HG02885 (cell line): ENCODE measurements at regions not wholly inside any gene's neighbourhood (a gene's known extent, or its start where the extent isn't known, plus 50 kb on each side); places are given as distances from the start of the nearest gene placed in this dataset.

ENCODE experiments used
- ATAC-seq: cut with Tn5 transposase; IDR thresholded peaks from one replicate; pipeline ENCODE4 v1.9.1; 2021; ENCODE audit warnings: mild to moderate bottlenecking; ENCODE audit not compliant: unreplicated experiment, poor library complexity

DNA sequence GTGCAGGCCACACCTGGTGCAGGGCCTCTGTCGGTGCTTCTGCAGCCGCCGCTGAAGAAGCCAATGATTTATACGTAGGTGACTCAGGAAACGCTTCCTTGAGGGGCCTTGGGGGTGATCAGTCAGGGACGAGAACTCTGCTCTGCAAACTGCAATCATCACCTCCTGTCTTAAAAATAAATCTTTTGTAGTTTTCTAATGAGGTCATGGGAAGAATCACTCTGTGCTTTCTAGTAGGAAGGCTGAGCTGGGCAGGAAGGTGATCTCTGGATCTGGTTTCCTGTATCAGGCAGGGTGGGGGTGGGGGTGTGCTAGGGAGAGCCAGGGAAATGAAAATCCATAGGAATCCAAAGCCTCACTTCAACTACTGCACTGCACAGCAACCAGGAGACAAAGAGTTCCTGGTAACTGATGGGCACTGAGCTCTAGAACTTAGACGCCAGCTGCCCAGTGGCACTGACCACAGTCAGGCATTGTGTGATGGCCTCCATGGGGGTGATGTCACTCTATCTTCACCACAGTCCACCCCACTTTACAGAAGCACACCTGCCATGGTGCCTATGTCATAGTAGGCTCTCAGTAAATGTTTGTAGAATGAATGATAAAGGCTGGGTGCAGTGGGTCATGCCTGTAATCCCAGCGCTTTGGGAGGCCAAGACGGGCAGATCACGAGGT, 292.4 kb upstream of the PWP1 start:
- ATAC-seq, result no peak

- ATAC-seq, result no peak
Measured at GRCh38 chr12:107394693-107395092, 290.9 kb upstream of the PWP1 start.

- ATAC-seq, result no peak
Measured at GRCh38 chr12:107395817-107396216, 289.8 kb upstream of the PWP1 start.

DNA sequence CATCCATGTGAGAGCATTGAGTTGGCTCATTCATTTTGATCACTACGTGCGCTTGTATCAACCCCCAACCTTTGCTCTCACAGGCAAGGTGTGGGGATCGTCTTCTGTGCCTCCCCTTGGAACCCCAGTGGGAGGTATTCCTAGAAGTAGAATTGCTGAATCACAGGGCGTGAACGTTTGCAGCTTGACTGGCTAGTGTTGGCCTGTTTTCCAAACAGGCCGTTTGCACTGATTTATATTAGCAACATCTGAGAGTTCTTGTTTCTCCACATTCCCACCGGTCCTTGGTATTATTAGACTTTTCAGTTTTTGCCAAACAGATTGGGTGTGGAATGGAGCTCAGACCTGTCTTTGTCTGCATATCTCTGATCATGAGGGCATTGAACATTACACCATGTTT, 288.6 kb upstream of the PWP1 start:
- ATAC-seq, result no peak

GRCh38 chr12:107397890-107398500, 287.6 kb upstream of the PWP1 start:
- ATAC-seq, result no peak

DNA sequence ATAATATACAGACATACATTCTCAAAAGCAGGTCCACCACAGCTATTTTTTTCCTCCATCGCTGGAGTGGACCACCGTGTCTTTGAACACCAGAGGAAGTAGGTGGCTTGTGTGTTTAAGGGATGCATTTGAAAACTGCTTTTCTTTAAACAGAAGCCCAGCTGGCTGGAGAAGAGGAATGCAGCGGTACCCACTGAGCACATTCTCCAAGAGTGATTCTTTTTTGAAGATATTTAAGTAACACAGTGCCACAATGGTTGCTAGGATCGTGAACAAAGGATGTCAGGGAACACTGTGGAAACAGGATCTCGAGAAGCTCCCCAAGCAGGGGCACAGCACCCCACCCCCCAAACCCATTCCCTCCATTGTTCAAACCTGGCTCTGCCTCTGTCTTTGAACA, 286.6 kb upstream of the PWP1 start:
- ATAC-seq, result no peak

GRCh38 chr12:107400686-107401447, 284.7 kb upstream of the PWP1 start:
- no peak for ATAC-seq

GRCh38 chr12:107402041-107403022, 283.3 kb upstream of the PWP1 start:
- ATAC-seq, result peak; percentile 62

DNA sequence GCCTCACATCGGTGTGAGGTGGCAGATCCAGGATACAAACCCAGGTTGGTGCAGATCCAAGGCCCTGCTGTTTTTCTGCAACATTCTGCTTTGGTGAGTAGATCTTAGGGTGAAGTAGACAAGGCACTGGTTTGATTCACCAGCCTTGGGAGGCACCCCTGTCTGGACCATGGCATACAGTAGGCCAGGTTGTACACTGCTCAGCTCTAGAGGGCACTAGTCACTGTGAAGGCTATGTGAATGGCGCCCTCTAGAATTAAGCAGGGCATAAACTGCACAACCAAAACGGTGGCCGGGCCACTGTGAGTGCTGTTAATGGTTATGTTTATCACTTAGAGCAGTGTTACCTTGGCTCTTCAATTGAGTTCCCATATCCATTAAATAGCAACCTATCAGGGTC, 280.6 kb upstream of the PWP1 start:
- ATAC-seq, result no peak

GRCh38 chr12:107405436-107405835, 280.2 kb upstream of the PWP1 start:
- ATAC-seq, result no peak

GRCh38 chr12:107406932-107407331, 278.7 kb upstream of the PWP1 start:
- ATAC-seq, result no peak

GRCh38 chr12:107411792-107412535, 273.6 kb upstream of the PWP1 start:
- no peak for ATAC-seq

DNA sequence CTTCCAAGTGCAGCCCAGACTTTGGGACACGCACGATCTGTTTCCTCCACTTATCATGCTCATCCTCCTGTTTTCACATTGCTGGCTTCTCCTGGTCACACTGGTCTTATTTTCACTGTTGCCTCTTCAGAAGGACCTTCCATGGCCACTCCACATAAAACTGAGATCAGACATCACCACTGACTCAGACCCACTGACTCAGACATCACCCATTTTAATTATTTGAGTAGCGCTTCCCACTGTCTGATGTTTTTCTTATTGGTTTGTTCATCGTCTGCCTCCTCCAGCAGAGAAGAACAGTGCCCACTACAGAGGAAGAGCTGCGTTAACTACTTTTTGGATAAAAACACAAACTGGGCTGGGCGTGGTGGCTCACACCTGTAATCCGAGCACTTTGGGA, 270.5 kb upstream of the PWP1 start:
- ATAC-seq, result no peak

DNA sequence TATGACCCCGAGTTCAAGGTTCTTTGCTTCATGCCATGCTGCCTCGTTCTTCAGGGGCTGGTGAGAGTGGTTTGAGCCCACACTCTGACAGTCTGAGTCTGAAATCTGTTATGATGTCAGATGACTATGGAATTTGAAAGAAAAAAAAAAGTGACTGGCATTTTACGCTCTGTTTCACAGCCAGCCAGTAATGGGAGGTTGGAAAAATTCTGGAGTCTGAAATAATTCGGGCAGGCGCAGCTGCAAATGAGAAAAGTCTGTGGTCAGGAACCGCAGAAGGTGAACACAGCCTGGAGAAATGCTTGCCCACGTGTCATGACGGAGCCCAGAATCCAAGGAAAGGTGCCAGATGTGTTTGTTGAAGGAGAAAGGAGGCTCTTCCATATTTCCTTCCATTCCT, 269.8 kb upstream of the PWP1 start:
- no peak for ATAC-seq

DNA sequence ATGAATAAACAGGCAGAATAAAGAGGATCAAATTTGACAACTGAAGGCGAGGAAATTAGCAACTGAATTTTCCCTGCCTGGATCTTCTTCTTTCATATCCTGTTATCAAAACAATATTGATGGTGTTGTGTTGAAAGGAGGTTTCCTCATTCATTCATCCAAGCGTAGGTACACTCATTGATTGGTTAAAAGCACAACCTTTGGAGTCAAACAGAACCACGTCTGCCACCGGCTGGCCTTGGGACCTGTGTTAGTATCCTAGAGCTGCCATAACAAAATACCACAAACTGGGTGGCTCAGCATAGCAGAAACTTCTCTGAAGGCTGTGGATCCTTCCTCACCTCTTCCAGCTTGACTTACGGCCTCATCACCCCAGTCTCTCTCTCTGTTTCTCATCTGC, 268.6 kb upstream of the PWP1 start:
- ATAC-seq, result no peak

DNA sequence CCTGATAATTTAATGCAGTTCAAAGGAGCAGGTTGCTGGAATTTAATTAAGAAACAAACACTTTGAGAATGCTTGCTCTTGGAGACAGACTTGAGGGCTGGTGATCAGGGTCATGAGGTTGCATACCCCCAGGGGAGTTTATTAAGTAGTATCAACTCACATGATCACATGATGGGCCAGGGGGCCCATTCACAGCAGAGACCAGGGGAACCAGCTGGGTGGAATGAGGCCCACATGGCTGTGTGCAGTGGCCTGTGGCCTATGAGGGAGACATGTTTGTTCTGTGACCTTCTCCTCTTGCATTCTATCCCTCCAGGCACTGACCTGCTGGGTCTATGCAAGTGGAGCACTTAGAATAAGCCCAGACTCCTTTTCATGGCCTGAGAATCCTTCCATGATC, 266.6 kb upstream of the PWP1 start:
- no peak for ATAC-seq

GRCh38 chr12:107423531-107423930, 262.1 kb upstream of the PWP1 start:
- no peak for ATAC-seq

- no peak for ATAC-seq
Measured at GRCh38 chr12:107429006-107429705, 256.4 kb upstream of the PWP1 start.

- ATAC-seq, result no peak
Measured at GRCh38 chr12:107431942-107432341, 253.7 kb upstream of the PWP1 start.
